ENCODE measurements at regions not wholly inside any gene's neighbourhood (a gene's known extent, or its start where the extent isn't known, plus 50 kb on each side); places are given as distances from the start of the nearest gene placed in this dataset.

DNA sequence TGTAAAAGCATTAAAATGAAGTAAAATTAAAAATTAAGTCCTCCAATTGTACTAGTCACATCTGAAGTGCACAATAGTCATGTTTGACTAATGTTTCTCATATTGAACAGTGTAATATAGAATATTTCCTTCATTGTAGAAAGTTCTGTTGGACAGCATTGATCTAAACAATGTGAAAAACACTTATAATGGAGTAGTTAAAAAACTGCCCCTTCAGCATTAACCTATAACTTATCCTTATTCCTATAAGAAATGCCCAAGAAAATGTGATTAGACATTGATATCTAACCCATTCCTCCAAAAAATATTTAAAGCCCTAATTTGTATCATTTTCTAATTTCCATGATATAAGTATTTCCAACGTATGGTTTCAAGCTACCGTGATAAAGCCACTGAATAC is 210.7 kb downstream of the RASSF9 start:
- ChIA-PET CTCF (ENCODE audit: partially characterized antibody) (no interaction called here), POLR2A (ENCODE audit: partially characterized antibody) (no interaction called here)
- H2BK15ac ChIP-seq (ENCODE audit: low read length) = no peak overlapping the region
- no peak overlapping the region for H3K4ac ChIP-seq (replicated peaks; ENCODE audit: insufficient read length, low read depth, low read length)
- no peaks in the 10 kb centered on the region for H3K79me1 ChIP-seq (ENCODE audit: low read depth, low read length)
- H2BK5ac ChIP-seq (ENCODE audit: low read depth, low read length) = no peak overlapping the region
- no peak overlapping the region for H3K27ac ChIP-seq (ENCODE audit: low read depth, low read length)
- no peak overlapping the region for H3K4me2 ChIP-seq (ENCODE audit: insufficient read depth in 1 of 2, low read depth in 2 of 2, low read length in 2 of 2)
- no peak overlapping the region for H2BK20ac ChIP-seq (ENCODE audit: low read length)
- no peak overlapping the region for H4K8ac ChIP-seq (ENCODE audit: extremely low read depth, insufficient read depth, low read length)
- no peaks in the 10 kb centered on the region for H3K79me2 ChIP-seq (ENCODE audit: control insufficient read depth in 1 of 2, insufficient read depth in 2 of 2, low read length in 2 of 2)
- no peaks in the 10 kb centered on the region for H3K23me2 ChIP-seq (ENCODE audit: low read depth, low read length)
- no peaks in the 10 kb centered on the region for H3K9me3 ChIP-seq (ENCODE audit: insufficient read depth in 2 of 2, low read depth in 1 of 2, low read length in 1 of 2)
- no peak overlapping the region for H2AK5ac ChIP-seq (ENCODE audit: low read depth, low read length)
- no peak overlapping the region for H3K56ac ChIP-seq (replicated peaks; ENCODE audit: insufficient read length, low read depth, low read length)
- H3K4me1 ChIP-seq (replicated peaks in 1 of 4; ENCODE audit: control insufficient read depth in 3 of 4, insufficient read depth in 4 of 4, low read length in 3 of 4) = no peaks in the 10 kb centered on the region
- TF ChIP-seq RFX5 (IDR thresholded peaks at IDR 0.05; ENCODE audit: borderline replicate concordance, low read depth, low read length) (no peak), CBX8 (IDR thresholded peaks at IDR 0.05; ENCODE audit: borderline replicate concordance, low read depth, low read length) (no peak), TEAD4 (IDR thresholded peaks at IDR 0.05; ENCODE audit: low read depth, low read length) (no peak), PHF8 (conservative IDR thresholded peaks at IDR 0.05; ENCODE audit: low read depth, low read length) (no peak), ASH2L (IDR thresholded peaks at IDR 0.05; ENCODE audit: low read length) (no peak), EGR1 (IDR thresholded peaks at IDR 0.05; ENCODE audit: borderline replicate concordance, low read depth, low read length) (no peak), GTF2F1 (IDR thresholded peaks at IDR 0.05; ENCODE audit: borderline replicate concordance, low read depth, low read length) (no peak), EZH2 (IDR thresholded peaks at IDR 0.05; ENCODE audit: low read depth, low read length, severe bottlenecking) (no peak), POU5F1 (IDR thresholded peaks at IDR 0.05; ENCODE audit: low read depth, low read length) (no peak), TCF12 (IDR thresholded peaks at IDR 0.05; ENCODE audit: low read depth, low read length) (no peak), KDM1A (IDR thresholded peaks at IDR 0.05; ENCODE audit: borderline replicate concordance, low read length) (no peak), CTBP2 (IDR thresholded peaks at IDR 0.05; ENCODE audit: borderline replicate concordance, insufficient read depth, insufficient read length, low read length) (no peak), BRCA1 (IDR thresholded peaks at IDR 0.05; ENCODE audit: low read depth, low read length) (no peak)
- TF ChIP-seq, protein P1, sequence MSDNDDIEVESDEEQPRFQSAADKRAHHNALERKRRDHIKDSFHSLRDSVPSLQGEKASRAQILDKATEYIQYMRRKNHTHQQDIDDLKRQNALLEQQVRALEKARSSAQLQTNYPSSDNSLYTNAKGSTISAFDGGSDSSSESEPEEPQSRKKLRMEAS (IDR thresholded peaks at IDR 0.05) = no peak
- H3K4me3 ChIP-seq (ENCODE audit: extremely low read depth in 1 of 4, insufficient read depth in 2 of 4, low read depth in 3 of 4, low read length in 4 of 4) = no peak overlapping the region
- no peak overlapping the region for H3K18ac ChIP-seq (ENCODE audit: extremely low read depth, low read length)
- no peak overlapping the region for H4K91ac ChIP-seq (replicated peaks; ENCODE audit: insufficient read length, low read length)
- no peak overlapping the region for H3K9ac ChIP-seq (replicated peaks in 1 of 4; ENCODE audit: extremely low read depth in 1 of 4, low read depth in 3 of 4, low read length in 3 of 4)
- no peak for DNase-seq (ENCODE audit: low read depth in 1 of 2, low spot score in 2 of 2)
- H3K36me3 ChIP-seq (ENCODE audit: control insufficient read depth in 2 of 4, insufficient read depth in 4 of 4, low read length in 3 of 4) = no peaks in the 10 kb centered on the region
- no peak overlapping the region for H3K14ac ChIP-seq (ENCODE audit: insufficient read length)
- H3K27me3 ChIP-seq (replicated peaks in 1 of 4; ENCODE audit: control insufficient read depth in 3 of 4, extremely low read depth in 1 of 4, insufficient read depth in 3 of 4, low read length in 3 of 4) = no peaks in the 10 kb centered on the region
- WGBS, 2 experiments (ENCODE audit: extremely low coverage in 1 of 2, insufficient coverage in 1 of 2, insufficient read length in 1 of 2, insufficient replicate concordance in 2 of 2, low coverage in 1 of 2, low lambda C conversion rate in 2 of 2, missing lambda C conversion rate in 1 of 2) = 100% methylated on average over 2 of the region's 2 CpGs; no CpG with 5 or more reads in 1 of the 2 experiments
- no peak overlapping the region for H4K5ac ChIP-seq (ENCODE audit: insufficient read length, low read depth, low read length)
- no peak overlapping the region for H2BK120ac ChIP-seq (replicated peaks; ENCODE audit: low read depth, low read length)
- FAIRE-seq = no peak
- no peaks in the 10 kb centered on the region for H4K20me1 ChIP-seq (replicated peaks in 1 of 2; ENCODE audit: control insufficient read depth in 1 of 2, insufficient read depth in 2 of 2, low read length in 2 of 2)
- H3K23ac ChIP-seq (ENCODE audit: insufficient read length) = no peak overlapping the region
- no peak overlapping the region for H2BK12ac ChIP-seq (ENCODE audit: low read depth, low read length)
- no peak overlapping the region for H2AFZ ChIP-seq (ENCODE audit: low read length)
